Loucy (cell line): ENCODE measurements at regions not wholly inside any gene's neighbourhood (a gene's known extent, or its start where the extent isn't known, plus 50 kb on each side); places are given as distances from the start of the nearest gene placed in this dataset.

Experiments
- H2AFZ ChIP-seq: fragments of 200-600 bp; sonication (generic); 2 replicates; pipeline ENCODE4 v1.6.0; 2016; ENCODE audit warnings: antibody characterized with exemption, mild to moderate bottlenecking, low read length, moderate library complexity
- H3F3A ChIP-seq: fragments of 200-600 bp; 2 replicates; pipeline ENCODE4 v1.6.0; 2016; ENCODE audit warnings: antibody characterized with exemption, low read depth, mild to moderate bottlenecking
- H3K27me3 ChIP-seq: fragments of 200-600 bp; sonication (generic); 2 replicates; pipeline ENCODE4 v1.6.1; 2014; ENCODE audit warnings: low read length, mild to moderate bottlenecking; ENCODE audit not compliant: insufficient read depth, poor library complexity, severe bottlenecking
- H3K36me3 ChIP-seq: fragments of 200-600 bp; sonication (generic); 2 replicates; pipeline ENCODE4 v1.6.1; 2016; ENCODE audit warnings: low read length; ENCODE audit not compliant: insufficient read depth
- H3K4me1 ChIP-seq: fragments of 200-600 bp; sonication (generic); 2 replicates; pipeline ENCODE4 v1.5.1; 2014; ENCODE audit warnings: low read length, mild to moderate bottlenecking; ENCODE audit not compliant: insufficient read depth, poor library complexity, severe bottlenecking
- H3K4me2 ChIP-seq: fragments of 200-600 bp; sonication (generic); 2 replicates; pipeline ENCODE4 v1.6.0; 2014; ENCODE audit warnings: antibody characterized with exemption, low read length, low read depth, mild to moderate bottlenecking; ENCODE audit not compliant: poor library complexity, severe bottlenecking
- H3K4me3 ChIP-seq: fragments of 200-600 bp; sonication (generic); 2 replicates; pipeline ENCODE4 v1.5.1; 2014; ENCODE audit warnings: low read length, mild to moderate bottlenecking, mixed read lengths; ENCODE audit not compliant: poor library complexity, severe bottlenecking
- H3K79me2 ChIP-seq: fragments of 200-600 bp; sonication (generic); 2 replicates; pipeline ENCODE4 v1.6.1; 2014; ENCODE audit warnings: low read length; ENCODE audit not compliant: insufficient read depth
- H3K9ac ChIP-seq: fragments of 200-600 bp; sonication (generic); 2 replicates; pipeline ENCODE4 v1.6.0; 2014; ENCODE audit warnings: mild to moderate bottlenecking, low read depth, low read length, moderate library complexity; ENCODE audit not compliant: poor library complexity, severe bottlenecking
- H3K9me2 ChIP-seq: fragments of 200-600 bp; sonication (generic); replicated peaks from 2 replicates; pipeline ENCODE4 v1.6.1; 2016; ENCODE audit warnings: low read depth, low read length, mixed read lengths
- H3K9me3 ChIP-seq: fragments of 200-600 bp; sonication (generic); 2 replicates; pipeline ENCODE4 v1.6.1; 2014; ENCODE audit warnings: mild to moderate bottlenecking, antibody characterized with exemption, low read length, low read depth; ENCODE audit not compliant: insufficient read depth
- H4K20me1 ChIP-seq: fragments of 200-600 bp; sonication (generic); 2 replicates; pipeline ENCODE4 v1.6.0; 2014; ENCODE audit warnings: antibody characterized with exemption, low read length, mild to moderate bottlenecking; ENCODE audit not compliant: insufficient read depth, poor library complexity, severe bottlenecking
- EZH2phosphoT487 ChIP-seq: fragments of 200-600 bp; IDR thresholded peaks from 2 replicates; pipeline ENCODE4 v1.6.1; 2018; ENCODE audit warnings: antibody characterized with exemption, mild to moderate bottlenecking, moderate library complexity, borderline replicate concordance
- TF ChIP-seq, protein P1 (sequence below): fragments of 200-600 bp; sonication (generic); conservative IDR thresholded peaks from 2 replicates; pipeline ENCODE4 v1.5.1; 2014; ENCODE audit warnings: mild to moderate bottlenecking, antibody characterized with exemption, low read length

DNA sequence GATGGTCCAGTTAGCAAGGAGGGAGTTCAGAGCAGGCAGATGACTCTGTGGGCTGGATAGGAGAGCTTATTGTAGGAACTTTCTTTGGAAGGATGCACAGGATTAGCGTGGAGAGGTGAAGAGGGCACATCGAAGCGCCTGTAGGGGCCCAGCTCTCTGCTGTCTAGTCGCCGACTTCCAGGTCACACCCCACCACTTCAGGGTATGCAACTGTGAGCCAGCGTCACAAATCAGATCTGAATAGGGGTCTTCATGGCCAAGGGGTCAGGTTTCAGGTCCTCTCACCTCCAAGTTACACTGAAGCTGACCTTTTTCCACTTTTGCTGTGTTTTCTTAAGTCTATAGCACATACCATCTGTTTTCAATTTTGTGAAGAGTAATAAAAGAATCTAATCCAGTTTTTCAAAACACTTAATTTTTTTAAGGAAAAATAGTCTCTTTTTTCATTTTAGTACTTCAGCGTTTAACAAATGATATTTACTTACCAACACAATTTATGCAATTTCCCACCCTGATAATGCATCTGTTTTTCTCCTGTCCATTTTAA is 364.2 kb upstream of the CLINT1 start:
- H3K4me1 ChIP-seq, result no peaks in the 10 kb centered on the region
- no peaks in the 10 kb centered on the region for H3F3A ChIP-seq
- no peaks in the 10 kb centered on the region for H3K79me2 ChIP-seq
- no peak overlapping the region for H3K9ac ChIP-seq
- no peaks in the 10 kb centered on the region for H3K27me3 ChIP-seq
- H3K9me3 ChIP-seq, result no peaks in the 10 kb centered on the region
- H3K9me2 ChIP-seq, result no peaks in the 10 kb centered on the region
- no peaks in the 10 kb centered on the region for H4K20me1 ChIP-seq
- TF ChIP-seq EZH2phosphoT487, result no peak
- TF ChIP-seq, protein P1, sequence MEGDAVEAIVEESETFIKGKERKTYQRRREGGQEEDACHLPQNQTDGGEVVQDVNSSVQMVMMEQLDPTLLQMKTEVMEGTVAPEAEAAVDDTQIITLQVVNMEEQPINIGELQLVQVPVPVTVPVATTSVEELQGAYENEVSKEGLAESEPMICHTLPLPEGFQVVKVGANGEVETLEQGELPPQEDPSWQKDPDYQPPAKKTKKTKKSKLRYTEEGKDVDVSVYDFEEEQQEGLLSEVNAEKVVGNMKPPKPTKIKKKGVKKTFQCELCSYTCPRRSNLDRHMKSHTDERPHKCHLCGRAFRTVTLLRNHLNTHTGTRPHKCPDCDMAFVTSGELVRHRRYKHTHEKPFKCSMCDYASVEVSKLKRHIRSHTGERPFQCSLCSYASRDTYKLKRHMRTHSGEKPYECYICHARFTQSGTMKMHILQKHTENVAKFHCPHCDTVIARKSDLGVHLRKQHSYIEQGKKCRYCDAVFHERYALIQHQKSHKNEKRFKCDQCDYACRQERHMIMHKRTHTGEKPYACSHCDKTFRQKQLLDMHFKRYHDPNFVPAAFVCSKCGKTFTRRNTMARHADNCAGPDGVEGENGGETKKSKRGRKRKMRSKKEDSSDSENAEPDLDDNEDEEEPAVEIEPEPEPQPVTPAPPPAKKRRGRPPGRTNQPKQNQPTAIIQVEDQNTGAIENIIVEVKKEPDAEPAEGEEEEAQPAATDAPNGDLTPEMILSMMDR, result no peak
- no peak overlapping the region for H3K4me2 ChIP-seq
- H2AFZ ChIP-seq, result no peak overlapping the region
- H3K4me3 ChIP-seq, result no peak overlapping the region
- no peaks in the 10 kb centered on the region for H3K36me3 ChIP-seq

DNA sequence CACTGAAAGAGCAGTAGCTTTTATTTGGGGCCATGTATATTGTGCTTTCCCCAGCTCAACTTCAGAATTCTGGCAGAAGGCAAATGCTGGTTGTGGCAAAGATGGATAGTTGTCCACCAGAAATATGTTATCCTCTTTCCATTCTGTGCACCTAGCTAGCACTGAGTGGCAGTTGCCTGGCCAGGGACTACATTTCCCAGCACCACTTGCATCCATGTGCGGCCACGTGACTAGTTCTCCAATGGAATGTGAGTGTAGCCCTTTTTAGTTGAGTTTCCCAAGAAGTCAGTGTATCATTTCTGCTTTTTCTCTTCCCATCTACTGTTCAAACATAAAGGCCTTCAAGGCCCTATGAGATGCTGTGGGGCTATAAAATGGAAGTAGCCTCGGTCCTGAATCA is 354.0 kb upstream of the CLINT1 start:
- Histone ChIP-seq H3F3A (no peaks in the 10 kb centered on the region), H3K4me2 (no peak overlapping the region), H3K27me3 (no peaks in the 10 kb centered on the region), H3K9me3 (no peaks in the 10 kb centered on the region), H3K4me1 (no peaks in the 10 kb centered on the region), H2AFZ (no peak overlapping the region), H3K36me3 (no peaks in the 10 kb centered on the region), H3K4me3 (no peak overlapping the region), H4K20me1 (no peaks in the 10 kb centered on the region), H3K9ac (no peak overlapping the region), H3K79me2 (no peaks in the 10 kb centered on the region), H3K9me2 (no peaks in the 10 kb centered on the region)
- no peak for TF ChIP-seq EZH2phosphoT487
- TF ChIP-seq, protein P1, result no peak

DNA sequence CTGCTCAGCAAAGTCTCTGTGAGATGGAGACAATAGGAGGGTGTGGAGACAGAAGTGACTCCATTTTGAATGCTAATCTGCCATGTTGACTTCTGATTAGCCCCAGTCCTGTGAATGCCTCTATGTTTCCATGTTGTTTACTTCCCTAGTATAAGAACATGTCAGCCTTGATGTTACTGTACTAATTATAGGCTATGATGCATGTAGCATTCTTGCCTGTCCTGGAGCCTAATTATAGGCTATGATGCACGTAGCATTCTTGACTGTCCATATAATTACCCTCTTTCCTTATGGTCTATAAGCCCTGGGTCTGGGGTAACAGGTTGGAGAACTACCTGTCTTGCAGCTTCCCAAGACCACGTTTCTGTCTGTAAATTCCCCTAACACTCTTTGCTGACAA is 353.3 kb upstream of the CLINT1 start:
- Histone ChIP-seq H3K4me2 (no peak overlapping the region), H3K9me2 (no peaks in the 10 kb centered on the region), H3K79me2 (no peaks in the 10 kb centered on the region), H3K9me3 (no peaks in the 10 kb centered on the region), H3F3A (no peaks in the 10 kb centered on the region), H3K36me3 (no peaks in the 10 kb centered on the region), H2AFZ (no peak overlapping the region), H3K4me1 (no peaks in the 10 kb centered on the region), H3K27me3 (no peaks in the 10 kb centered on the region), H4K20me1 (no peaks in the 10 kb centered on the region), H3K4me3 (no peak overlapping the region), H3K9ac (no peak overlapping the region)
- TF ChIP-seq, protein P1, result no peak
- TF ChIP-seq EZH2phosphoT487, result no peak
